ENCODE measurements at regions not wholly inside any gene's neighbourhood (a gene's known extent, or its start where the extent isn't known, plus 50 kb on each side); places are given as distances from the start of the nearest gene placed in this dataset.

DNA sequence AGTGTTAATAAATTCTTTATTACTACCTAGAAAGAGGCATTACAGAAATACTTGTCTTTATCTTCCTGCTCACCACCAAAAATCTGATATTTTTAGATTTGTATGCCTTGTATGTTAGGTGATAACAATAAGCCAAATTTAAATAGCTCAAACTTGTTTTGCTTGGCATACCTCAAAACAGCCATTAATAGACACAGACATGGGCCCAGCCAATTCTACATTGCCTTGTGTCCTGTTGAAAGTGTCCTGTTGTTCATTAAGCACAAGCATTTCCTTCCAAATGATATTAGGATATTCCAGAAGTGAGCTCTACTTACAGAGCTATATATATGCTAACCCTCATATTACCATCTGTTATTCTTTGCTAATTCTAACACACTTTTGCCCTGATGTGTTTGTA is 438.6 kb upstream of the ZNF385D start:
- Histone ChIP-seq H2BK5ac (ENCODE audit: low read length) (no peak overlapping the region), H3K18ac (ENCODE audit: low read length) (no peak overlapping the region), H2BK12ac (ENCODE audit: low read length) (no peak overlapping the region), H2AFZ (ENCODE audit: low read length) (no peak overlapping the region), H3K79me1 (ENCODE audit: low read depth, low read length) (no peaks in the 10 kb centered on the region), H3K4me1 (ENCODE audit: control insufficient read depth in 2 of 2, insufficient read depth in 1 of 2, low read depth in 1 of 2, low read length in 2 of 2) (no peaks in the 10 kb centered on the region), H2BK15ac (ENCODE audit: low read length) (no peak overlapping the region), H3K4ac (ENCODE audit: low read length) (no peak overlapping the region), H3K9ac (ENCODE audit: low read depth, low read length, poor library complexity) (no peak overlapping the region), H3K14ac (ENCODE audit: low read length) (no peak overlapping the region), H4K91ac (ENCODE audit: low read depth, low read length, poor library complexity) (no peak overlapping the region), H3K23ac (ENCODE audit: low read depth, low read length, poor library complexity) (no peak overlapping the region), H4K8ac (ENCODE audit: low read depth, low read length) (no peak overlapping the region), H3K27ac (replicated peaks; ENCODE audit: low read length) (no peak overlapping the region), H3K4me3 (ENCODE audit: low read length in 2 of 2) (no peak overlapping the region), H3K9me3 (replicated peaks in 1 of 2; ENCODE audit: control insufficient read depth in 2 of 2, insufficient read depth in 1 of 2, low read depth in 1 of 2, low read length in 2 of 2) (no peaks in the 10 kb centered on the region), H3K27me3 (ENCODE audit: control insufficient read depth in 3 of 3, insufficient read depth in 3 of 3, low read depth in 1 of 3, low read length in 3 of 3) (no peaks in the 10 kb centered on the region), H3K4me2 (ENCODE audit: insufficient read depth, low read length, poor library complexity, severe bottlenecking) (no peak overlapping the region), H2AK5ac (ENCODE audit: low read depth, low read length) (no peak overlapping the region), H2BK120ac (ENCODE audit: low read depth, low read length) (no peak overlapping the region), H3K36me3 (replicated peaks in 1 of 2; ENCODE audit: control insufficient read depth in 2 of 2, insufficient read depth in 2 of 2, low read length in 2 of 2) (no peaks in the 10 kb centered on the region)
- no peak for DNase-seq (ENCODE audit: low spot score)

DNA sequence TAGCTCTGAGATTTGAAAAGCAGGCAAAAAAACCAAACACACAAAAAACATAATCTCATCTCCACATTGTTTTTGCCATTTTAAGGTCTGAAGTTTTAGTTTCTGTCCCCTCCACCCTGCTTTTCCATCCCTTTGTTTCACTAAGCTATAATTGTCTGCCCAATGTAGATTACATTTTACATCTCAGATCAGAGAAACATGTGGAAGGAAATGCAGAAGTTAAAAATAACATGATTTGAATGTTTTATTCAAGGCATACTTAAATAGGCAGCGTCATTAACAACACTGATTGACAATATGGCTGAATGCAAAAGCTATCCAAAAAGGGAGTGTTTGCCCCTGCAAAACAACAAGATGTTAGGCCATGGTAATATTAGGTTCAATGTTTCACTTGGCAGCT is 448.1 kb upstream of the ZNF385D start:
- no peak overlapping the region for H3K4me2 ChIP-seq (ENCODE audit: insufficient read depth, low read length, poor library complexity, severe bottlenecking)
- H3K27me3 ChIP-seq (ENCODE audit: control insufficient read depth in 3 of 3, insufficient read depth in 3 of 3, low read depth in 1 of 3, low read length in 3 of 3) = no peaks in the 10 kb centered on the region
- no peak overlapping the region for H2BK15ac ChIP-seq (ENCODE audit: low read length)
- H3K23ac ChIP-seq (ENCODE audit: low read depth, low read length, poor library complexity) = no peak overlapping the region
- H2AK5ac ChIP-seq (ENCODE audit: low read depth, low read length) = no peak overlapping the region
- no peak overlapping the region for H2BK5ac ChIP-seq (ENCODE audit: low read length)
- H2BK12ac ChIP-seq (ENCODE audit: low read length) = no peak overlapping the region
- no peak overlapping the region for H2BK120ac ChIP-seq (ENCODE audit: low read depth, low read length)
- H3K14ac ChIP-seq (ENCODE audit: low read length) = no peak overlapping the region
- H3K27ac ChIP-seq (replicated peaks; ENCODE audit: low read length) = no peak overlapping the region
- H3K9ac ChIP-seq (ENCODE audit: low read depth, low read length, poor library complexity) = no peak overlapping the region
- H3K18ac ChIP-seq (ENCODE audit: low read length) = no peak overlapping the region
- WGBS, 2 donors (ENCODE audit: extremely low coverage in 2 of 2, insufficient read length in 2 of 2, insufficient replicate concordance in 1 of 2) = no CpG with 5 or more reads among the region's 1 CpG
- H3K79me1 ChIP-seq (ENCODE audit: low read depth, low read length) = no peaks in the 10 kb centered on the region
- H3K4me1 ChIP-seq (ENCODE audit: control insufficient read depth in 2 of 2, insufficient read depth in 1 of 2, low read depth in 1 of 2, low read length in 2 of 2) = no peaks in the 10 kb centered on the region
- no peak overlapping the region for H4K8ac ChIP-seq (ENCODE audit: low read depth, low read length)
- no peak overlapping the region for H2AFZ ChIP-seq (ENCODE audit: low read length)
- no peak overlapping the region for H3K4ac ChIP-seq (ENCODE audit: low read length)
- H3K36me3 ChIP-seq (replicated peaks in 1 of 2; ENCODE audit: control insufficient read depth in 2 of 2, insufficient read depth in 2 of 2, low read length in 2 of 2) = no peaks in the 10 kb centered on the region
- H3K9me3 ChIP-seq (replicated peaks in 1 of 2; ENCODE audit: control insufficient read depth in 2 of 2, insufficient read depth in 1 of 2, low read depth in 1 of 2, low read length in 2 of 2) = no peaks in the 10 kb centered on the region
- no peak for DNase-seq (ENCODE audit: low spot score)
- no peak overlapping the region for H4K91ac ChIP-seq (ENCODE audit: low read depth, low read length, poor library complexity)
- no peak overlapping the region for H3K4me3 ChIP-seq (ENCODE audit: low read length in 2 of 2)

DNA sequence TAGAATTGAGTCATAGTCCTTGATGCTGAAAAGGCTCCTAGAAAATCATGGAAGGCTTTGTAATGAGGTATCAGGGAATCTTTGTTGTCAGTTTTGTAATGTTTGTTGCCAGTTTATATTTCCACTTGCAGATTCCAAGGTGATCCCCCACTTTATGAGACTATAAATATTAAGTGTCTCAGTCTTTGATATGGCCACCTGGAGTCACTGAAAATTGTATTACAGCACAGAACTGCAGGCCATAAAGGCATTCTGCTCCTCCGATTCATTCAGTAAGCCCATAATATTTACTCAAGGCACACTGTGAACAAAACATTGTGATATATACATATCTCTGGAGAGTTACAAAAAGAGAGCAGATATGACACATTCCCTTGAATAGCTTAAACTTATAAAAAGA is 457.8 kb upstream of the ZNF385D start:
- no peak overlapping the region for H2BK120ac ChIP-seq (ENCODE audit: low read depth, low read length)
- H3K27me3 ChIP-seq (ENCODE audit: control insufficient read depth in 3 of 3, insufficient read depth in 3 of 3, low read depth in 1 of 3, low read length in 3 of 3) = no peaks in the 10 kb centered on the region
- no peak overlapping the region for H4K8ac ChIP-seq (ENCODE audit: low read depth, low read length)
- no peak overlapping the region for H3K9ac ChIP-seq (ENCODE audit: low read depth, low read length, poor library complexity)
- H3K18ac ChIP-seq (ENCODE audit: low read length) = no peak overlapping the region
- H3K4ac ChIP-seq (ENCODE audit: low read length) = no peak overlapping the region
- H2AK5ac ChIP-seq (ENCODE audit: low read depth, low read length) = no peak overlapping the region
- no peak overlapping the region for H3K4me2 ChIP-seq (ENCODE audit: insufficient read depth, low read length, poor library complexity, severe bottlenecking)
- no peak overlapping the region for H3K23ac ChIP-seq (ENCODE audit: low read depth, low read length, poor library complexity)
- H2BK5ac ChIP-seq (ENCODE audit: low read length) = no peak overlapping the region
- H2BK12ac ChIP-seq (ENCODE audit: low read length) = no peak overlapping the region
- WGBS, 2 donors (ENCODE audit: extremely low coverage in 2 of 2, insufficient read length in 2 of 2, insufficient replicate concordance in 1 of 2) = no CpG with 5 or more reads among the region's 1 CpG
- H2AFZ ChIP-seq (ENCODE audit: low read length) = no peak overlapping the region
- no peaks in the 10 kb centered on the region for H3K9me3 ChIP-seq (replicated peaks in 1 of 2; ENCODE audit: control insufficient read depth in 2 of 2, insufficient read depth in 1 of 2, low read depth in 1 of 2, low read length in 2 of 2)
- no peak overlapping the region for H3K14ac ChIP-seq (ENCODE audit: low read length)
- DNase-seq (ENCODE audit: low spot score) = no peak
- H2BK15ac ChIP-seq (ENCODE audit: low read length) = no peak overlapping the region
- H3K4me1 ChIP-seq (ENCODE audit: control insufficient read depth in 2 of 2, insufficient read depth in 1 of 2, low read depth in 1 of 2, low read length in 2 of 2) = no peaks in the 10 kb centered on the region
- no peaks in the 10 kb centered on the region for H3K79me1 ChIP-seq (ENCODE audit: low read depth, low read length)
- no peak overlapping the region for H3K27ac ChIP-seq (replicated peaks; ENCODE audit: low read length)
- no peak overlapping the region for H4K91ac ChIP-seq (ENCODE audit: low read depth, low read length, poor library complexity)
- H3K4me3 ChIP-seq (ENCODE audit: low read length in 2 of 2) = no peak overlapping the region
- H3K36me3 ChIP-seq (replicated peaks in 1 of 2; ENCODE audit: control insufficient read depth in 2 of 2, insufficient read depth in 2 of 2, low read length in 2 of 2) = no peaks in the 10 kb centered on the region

DNA sequence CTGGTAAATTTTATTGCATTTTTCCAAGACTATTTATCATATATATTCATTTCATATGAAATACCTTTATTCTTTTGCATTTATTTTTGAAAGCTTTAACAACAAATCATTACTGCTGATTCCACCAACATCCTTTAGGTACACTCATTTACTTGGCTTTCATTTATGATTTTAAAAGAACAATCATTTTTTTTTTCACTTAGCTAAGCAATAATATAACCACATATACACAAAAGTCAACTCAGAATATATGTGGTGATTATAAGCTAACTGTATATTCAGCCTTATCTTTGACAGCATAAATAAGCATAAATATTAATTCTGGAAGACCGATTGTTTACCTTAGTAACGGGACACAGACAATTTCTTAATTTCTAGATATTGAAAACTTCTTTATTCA is 458.6 kb upstream of the ZNF385D start:
- no peaks in the 10 kb centered on the region for H3K36me3 ChIP-seq (replicated peaks in 1 of 2; ENCODE audit: control insufficient read depth in 2 of 2, insufficient read depth in 2 of 2, low read length in 2 of 2)
- WGBS, 2 donors (ENCODE audit: extremely low coverage in 2 of 2, insufficient read length in 2 of 2, insufficient replicate concordance in 1 of 2) = no CpG with 5 or more reads among the region's 2 CpGs
- no peak overlapping the region for H3K27ac ChIP-seq (replicated peaks; ENCODE audit: low read length)
- DNase-seq (ENCODE audit: low spot score) = no peak
- no peaks in the 10 kb centered on the region for H3K9me3 ChIP-seq (replicated peaks in 1 of 2; ENCODE audit: control insufficient read depth in 2 of 2, insufficient read depth in 1 of 2, low read depth in 1 of 2, low read length in 2 of 2)
- no peaks in the 10 kb centered on the region for H3K79me1 ChIP-seq (ENCODE audit: low read depth, low read length)
- no peak overlapping the region for H2BK120ac ChIP-seq (ENCODE audit: low read depth, low read length)
- H2BK5ac ChIP-seq (ENCODE audit: low read length) = no peak overlapping the region
- no peak overlapping the region for H3K18ac ChIP-seq (ENCODE audit: low read length)
- no peak overlapping the region for H2BK12ac ChIP-seq (ENCODE audit: low read length)
- H3K23ac ChIP-seq (ENCODE audit: low read depth, low read length, poor library complexity) = no peak overlapping the region
- H3K9ac ChIP-seq (ENCODE audit: low read depth, low read length, poor library complexity) = no peak overlapping the region
- H3K27me3 ChIP-seq (ENCODE audit: control insufficient read depth in 3 of 3, insufficient read depth in 3 of 3, low read depth in 1 of 3, low read length in 3 of 3) = no peaks in the 10 kb centered on the region
- H2AK5ac ChIP-seq (ENCODE audit: low read depth, low read length) = no peak overlapping the region
- H3K4me2 ChIP-seq (ENCODE audit: insufficient read depth, low read length, poor library complexity, severe bottlenecking) = no peak overlapping the region
- H3K14ac ChIP-seq (ENCODE audit: low read length) = no peak overlapping the region
- no peak overlapping the region for H3K4ac ChIP-seq (ENCODE audit: low read length)
- no peak overlapping the region for H2AFZ ChIP-seq (ENCODE audit: low read length)
- no peak overlapping the region for H4K91ac ChIP-seq (ENCODE audit: low read depth, low read length, poor library complexity)
- no peak overlapping the region for H3K4me3 ChIP-seq (ENCODE audit: low read length in 2 of 2)
- no peak overlapping the region for H2BK15ac ChIP-seq (ENCODE audit: low read length)
- no peaks in the 10 kb centered on the region for H3K4me1 ChIP-seq (ENCODE audit: control insufficient read depth in 2 of 2, insufficient read depth in 1 of 2, low read depth in 1 of 2, low read length in 2 of 2)
- H4K8ac ChIP-seq (ENCODE audit: low read depth, low read length) = no peak overlapping the region
